Aorta (tissue), 5 donors: ENCODE measurements at regions not wholly inside any gene's neighbourhood (a gene's known extent, or its start where the extent isn't known, plus 50 kb on each side); places are given as distances from the start of the nearest gene placed in this dataset.

Source experiments
- ATAC-seq: fragments of 200-7000 bp; cut with Tn5 transposase; one replicate; pipeline ENCODE4 v1.9.1; 2022; ENCODE audit warnings: moderate library complexity; ENCODE audit not compliant: low FRiP score
- DNase-seq, 2 donors: peaks; one replicate each; pipeline ENCODE4 v3.0.0-alpha.2; 2020
- H3K27ac ChIP-seq, 2 donors: one replicate each; pipeline ENCODE4 v1.5.1; 2013; ENCODE audit warnings: low read length in 2 of 2, mild to moderate bottlenecking in 2 of 2, moderate library complexity in 2 of 2, control low read depth in 1 of 2, inconsistent platforms in 1 of 2, low read depth in 1 of 2
- H3K27me3 ChIP-seq, 2 donors: one replicate each; pipeline ENCODE4 v1.6.1; 2013; ENCODE audit warnings: control low read depth in 1 of 2, low read length in 1 of 2, mild to moderate bottlenecking in 1 of 2, moderate library complexity in 1 of 2; ENCODE audit not compliant: insufficient read depth in 2 of 2, control insufficient read depth in 1 of 2
- H3K36me3 ChIP-seq, 2 donors: one replicate each; pipeline ENCODE4 v1.6.1; 2013; ENCODE audit warnings: control low read depth in 1 of 2, low read length in 1 of 2, mild to moderate bottlenecking in 1 of 2; ENCODE audit not compliant: insufficient read depth in 2 of 2, control insufficient read depth in 1 of 2
- H3K4me1 ChIP-seq, 2 donors: one replicate each; pipeline ENCODE4 v1.6.1; 2013; ENCODE audit warnings: low read length in 2 of 2, control low read depth in 1 of 2, mild to moderate bottlenecking in 1 of 2, moderate library complexity in 1 of 2; ENCODE audit not compliant: insufficient read depth in 2 of 2, control insufficient read depth in 1 of 2
- H3K4me3 ChIP-seq, 2 donors: one replicate each; pipeline ENCODE4 v1.5.1; 2013; ENCODE audit warnings: low read length in 2 of 2, control low read depth in 1 of 2, mild to moderate bottlenecking in 1 of 2
- H3K9me3 ChIP-seq: one replicate; pipeline ENCODE4 v1.6.1; 2013; ENCODE audit warnings: mild to moderate bottlenecking, low read length; ENCODE audit not compliant: control insufficient read depth
- WGBS, 2 donors: extraction: QIAGEN DNeasy Blood & Tissue Kit; methylation state at CpG; one replicate each; pipeline ENCODE4 v1.1.7; 2013; 5-methylcytosine and 5-hydroxymethylcytosine counted together
- intact Hi-C, 2 donors: fragments of 100-400 bp; cut with DNase I; formaldehyde crosslinking; loops; one replicate each; pipeline versions ENCODE4 v1.14.2 to v1.15.0; 2022
- donor health status: healthy with polysubstance abuse.
- donor health status: Bipolar disorder and iron deficiency.
- donor health status: DM: no; HTN: no; CAD: no.
- donor health status: DM: no; HTN: no; CAD: no.
- donor health status: DM: yes; HTN: yes; CAD: no.

- Histone ChIP-seq H3K4me3 (no peak overlapping the region), H3K9me3 (no peaks in the 10 kb centered on the region), H3K27ac (no peak overlapping the region), H3K36me3 (no peaks in the 10 kb centered on the region), H3K4me1 (peaks cover 2 to 6% of the 10 kb centered on the region in 2 donors), H3K27me3 (no peaks in the 10 kb centered on the region)
- intact Hi-C loops = loop anchor here in 1 of 2 donors (10.0 kb wide), 1 partner anchor 124 kb away; no protein-coding TSS in a partner anchor
- 52 to 57% methylated on average over 8 of the region's 8 CpGs for WGBS, 2 donors
- ATAC-seq = no peak
- no peak for DNase-seq
Measured at GRCh38 chr15:88331291-88331690, 74.8 kb upstream of the NTRK3 start.

- intact Hi-C loops = no loop called here
- Histone ChIP-seq H3K4me1 (no peaks in the 10 kb centered on the region), H3K27me3 (no peaks in the 10 kb centered on the region), H3K27ac (no peak overlapping the region), H3K4me3 (no peak overlapping the region), H3K9me3 (no peaks in the 10 kb centered on the region), H3K36me3 (no peaks in the 10 kb centered on the region)
- no peak for ATAC-seq
- 93 to 95% methylated on average over 3 of the region's 3 CpGs for WGBS, 2 donors
- no peak for DNase-seq
Measured at GRCh38 chr15:88326924-88327323, 70.4 kb upstream of the NTRK3 start.

- ATAC-seq (no peak), DNase-seq (no peak)
- no peak overlapping the region for H3K4me3 ChIP-seq
- H3K9me3 ChIP-seq = peaks cover 1% of the 10 kb centered on the region
- intact Hi-C loops = no loop called here
- no peaks in the 10 kb centered on the region for H3K27me3 ChIP-seq
- no peaks in the 10 kb centered on the region for H3K4me1 ChIP-seq
- H3K27ac ChIP-seq = no peak overlapping the region
- WGBS, 2 donors = 80 to 88% methylated on average over 1 of the region's 1 CpG
- no peaks in the 10 kb centered on the region for H3K36me3 ChIP-seq
Measured at GRCh38 chr15:88324741-88325065, 68.2 kb upstream of the NTRK3 start.

- Histone ChIP-seq H3K27ac (no peak overlapping the region), H3K4me3 (no peak overlapping the region), H3K9me3 (peaks cover 1% of the 10 kb centered on the region), H3K27me3 (no peaks in the 10 kb centered on the region), H3K36me3 (no peaks in the 10 kb centered on the region), H3K4me1 (no peaks in the 10 kb centered on the region)
- no peak for DNase-seq
- ATAC-seq = no peak
- 80 to 83% methylated on average over 18 of the region's 18 CpGs for WGBS, 2 donors
- intact Hi-C loops = no loop called here
Measured at GRCh38 chr15:88323976-88324740, 67.6 kb upstream of the NTRK3 start.

- no peak overlapping the region for H3K4me3 ChIP-seq
Measured at GRCh38 chr15:88323468-88323867, 66.9 kb upstream of the NTRK3 start.

GRCh38 chr15:88322461-88322860 is 65.9 kb upstream of the NTRK3 start:
- no peak for DNase-seq
- Histone ChIP-seq H3K4me3 (no peak overlapping the region), H3K36me3 (no peaks in the 10 kb centered on the region), H3K27ac (no peak overlapping the region), H3K9me3 (peaks cover 1% of the 10 kb centered on the region), H3K4me1 (no peaks in the 10 kb centered on the region), H3K27me3 (no peaks in the 10 kb centered on the region)
- WGBS, 2 donors = 82 to 83% methylated on average over 3 of the region's 3 CpGs
- intact Hi-C loops = no loop called here
- no peak for ATAC-seq

More at GRCh38 chr15:88323468-88323867, 66.9 kb upstream of the NTRK3 start:
- intact Hi-C loops = no loop called here
- Histone ChIP-seq H3K4me1 (no peaks in the 10 kb centered on the region), H3K27me3 (no peaks in the 10 kb centered on the region), H3K9me3 (peaks cover 1% of the 10 kb centered on the region), H3K27ac (no peak overlapping the region), H3K36me3 (no peaks in the 10 kb centered on the region)
- ATAC-seq = no peak
- WGBS, 2 donors = 89 to 96% methylated on average over 8 of the region's 8 CpGs
- DNase-seq = no peak

- intact Hi-C loops = no loop called here
- no peaks in the 10 kb centered on the region for H3K27me3 ChIP-seq
- no peaks in the 10 kb centered on the region for H3K4me1 ChIP-seq
- 10 to 16% methylated on average over 3 of the region's 3 CpGs for WGBS, 2 donors
- H3K27ac ChIP-seq = no peak overlapping the region
- ATAC-seq (no peak), DNase-seq (no peak)
- no peak overlapping the region for H3K4me3 ChIP-seq
- peaks cover 1% of the 10 kb centered on the region for H3K9me3 ChIP-seq
- H3K36me3 ChIP-seq = no peaks in the 10 kb centered on the region
Measured at GRCh38 chr15:88321271-88321670, 64.7 kb upstream of the NTRK3 start.

GRCh38 chr15:88316586-88316985 is 60.0 kb upstream of the NTRK3 start:
- Histone ChIP-seq H3K27ac (no peak overlapping the region), H3K36me3 (no peaks in the 10 kb centered on the region), H3K4me1 (no peaks in the 10 kb centered on the region), H3K9me3 (peaks cover 3% of the 10 kb centered on the region), H3K4me3 (no peak overlapping the region), H3K27me3 (no peaks in the 10 kb centered on the region)
- no peak for DNase-seq
- ATAC-seq = no peak
- 84 to 85% methylated on average over 3 of the region's 3 CpGs for WGBS, 2 donors
- intact Hi-C loops = no loop called here

- Histone ChIP-seq H3K27me3 (no peaks in the 10 kb centered on the region), H3K9me3 (peaks cover 1% of the 10 kb centered on the region), H3K27ac (no peak overlapping the region), H3K4me3 (no peak overlapping the region), H3K4me1 (no peaks in the 10 kb centered on the region), H3K36me3 (no peaks in the 10 kb centered on the region)
- intact Hi-C loops = no loop called here
- ATAC-seq (no peak), DNase-seq (no peak)
- WGBS, 2 donors = 56 to 66% methylated on average over 1 of the region's 1 CpG
Measured at GRCh38 chr15:88315221-88315878, 58.8 kb upstream of the NTRK3 start.
